IMR-90 (cell line): ENCODE measurements at regions not wholly inside any gene's neighbourhood (a gene's known extent, or its start where the extent isn't known, plus 50 kb on each side); places are given as distances from the start of the nearest gene placed in this dataset.

ENCODE experiments used
- ATAC-seq: fragments of 200-7000 bp; cut with Tn5 transposase; 2 replicates; pipeline ENCODE4 v1.9.1; 2020; ENCODE audit warnings: low read depth, mild to moderate bottlenecking, moderate library complexity
- BruUV-seq: library from RNA; stranded (reverse); fragments of 400-500 nt; replicated peaks from 2 replicates; lab custom pipeline; 2021; lab: Mats Ljungman, UMichigan
- CTCF ChIA-PET: fragments of 300-600 bp; formaldehyde crosslinking; extraction: SDS; loops from one replicate; lab custom pipeline; 2021; ENCODE audit warnings: antibody characterized with exemption; lab: Yijun Ruan, JAX
- POLR2A ChIA-PET: fragments of 300-600 bp; sonication (Branson Sonifier 250); formaldehyde crosslinking; loops from one replicate; lab custom pipeline; 2022; ENCODE audit warnings: antibody characterized with exemption; ENCODE audit not compliant: unreplicated experiment; lab: Charles Lee
- DNase-seq: peaks from one replicate; pipeline ENCODE4 v3.0.0; 2013
- H2AFZ ChIP-seq: replicated peaks from 2 replicates; pipeline ENCODE3; 2013; ENCODE audit warnings: low read length, mild to moderate bottlenecking; ENCODE audit not compliant: poor library complexity
- H2AK5ac ChIP-seq: 2 replicates; pipeline ENCODE4 v1.6.1; 2013; ENCODE audit warnings: low read depth, low read length, inconsistent platforms
- H2AK9ac ChIP-seq: replicated peaks from 2 replicates; pipeline ENCODE3; 2013; ENCODE audit warnings: mild to moderate bottlenecking, low read depth, low read length, moderate library complexity; ENCODE audit not compliant: poor library complexity
- H2BK120ac ChIP-seq: 2 replicates; pipeline ENCODE4 v1.6.1; 2013; ENCODE audit warnings: low read depth, low read length, inconsistent platforms
- H2BK15ac ChIP-seq: 3 replicates; pipeline ENCODE4 v1.6.1; 2013; ENCODE audit warnings: low read depth, low read length, inconsistent platforms
- H2BK20ac ChIP-seq: 2 replicates; pipeline ENCODE4 v1.6.1; 2013; ENCODE audit warnings: low read depth, mild to moderate bottlenecking, inconsistent platforms, low read length, moderate library complexity
- H2BK5ac ChIP-seq: 2 replicates; pipeline ENCODE4 v1.6.1; 2013; ENCODE audit warnings: mild to moderate bottlenecking, low read depth, low read length, inconsistent platforms; ENCODE audit not compliant: poor library complexity, severe bottlenecking
- H3K14ac ChIP-seq: replicated peaks from 2 replicates; pipeline ENCODE4 v1.6.1; 2013; ENCODE audit warnings: low read depth, low read length, inconsistent platforms
- H3K18ac ChIP-seq: 2 replicates; pipeline ENCODE4 v1.6.1; 2013; ENCODE audit warnings: low read depth, low read length, control low read depth
- H3K23ac ChIP-seq: 2 replicates; pipeline ENCODE4 v1.6.1; 2013; ENCODE audit warnings: low read depth, low read length, inconsistent platforms
- H3K27ac ChIP-seq: 2 replicates; pipeline ENCODE4 v1.5.1; 2013; ENCODE audit warnings: mild to moderate bottlenecking, control low read depth, low read length; ENCODE audit not compliant: insufficient read depth
- H3K27me3 ChIP-seq: 2 replicates; pipeline ENCODE4 v1.6.1; 2013; ENCODE audit warnings: low read length; ENCODE audit not compliant: control insufficient read depth, insufficient read depth
- H3K36me3 ChIP-seq: 2 replicates; pipeline ENCODE4 v1.6.1; 2013; ENCODE audit warnings: low read length, mixed read lengths; ENCODE audit not compliant: control insufficient read depth, insufficient read depth
- H3K4ac ChIP-seq: 2 replicates; pipeline ENCODE4 v1.6.1; 2013; ENCODE audit warnings: low read depth, low read length, inconsistent platforms
- H3K4me1 ChIP-seq: 2 replicates; pipeline ENCODE4 v1.6.1; 2013; ENCODE audit warnings: low read length, mixed read lengths; ENCODE audit not compliant: control insufficient read depth, insufficient read depth
- H3K4me2 ChIP-seq: 2 replicates; pipeline ENCODE4 v1.6.1; 2013; ENCODE audit warnings: low read depth, mild to moderate bottlenecking, control low read depth, low read length, moderate library complexity
- H3K4me3 ChIP-seq: 2 replicates; pipeline ENCODE4 v1.5.1; 2013; ENCODE audit warnings: low read depth, mild to moderate bottlenecking, control low read depth, low read length, moderate library complexity; ENCODE audit not compliant: insufficient read depth
- H3K56ac ChIP-seq: 2 replicates; pipeline ENCODE4 v1.6.1; 2013; ENCODE audit warnings: low read length, inconsistent platforms; ENCODE audit not compliant: insufficient read depth; ENCODE audit errors: extremely low read depth
- H3K79me1 ChIP-seq, 2 experiments: 2 replicates each; pipeline ENCODE4 v1.6.1; 2013; ENCODE audit warnings: low read length in 2 of 2, inconsistent platforms in 1 of 2, low read depth in 1 of 2
- H3K9ac ChIP-seq: 2 replicates; pipeline ENCODE4 v1.6.1; 2013; ENCODE audit warnings: low read depth, low read length, control low read depth
- H3K9me1 ChIP-seq: 2 replicates; pipeline ENCODE4 v1.6.1; 2013; ENCODE audit warnings: low read length, inconsistent platforms; ENCODE audit not compliant: insufficient read depth
- H3K9me3 ChIP-seq: 2 replicates; pipeline ENCODE4 v1.6.1; 2013; ENCODE audit warnings: low read length; ENCODE audit not compliant: control insufficient read depth, insufficient read depth
- H4K20me1 ChIP-seq: 2 replicates; pipeline ENCODE4 v1.6.1; 2013; ENCODE audit warnings: low read length, inconsistent platforms; ENCODE audit not compliant: insufficient read depth
- H4K5ac ChIP-seq: 2 replicates; pipeline ENCODE4 v1.6.1; 2013; ENCODE audit warnings: mild to moderate bottlenecking, low read depth, low read length, control low read depth
- H4K8ac ChIP-seq, 2 experiments: 2 replicates each; pipeline ENCODE4 v1.6.1; 2013; ENCODE audit warnings: low read depth in 2 of 2, low read length in 2 of 2, control low read depth in 1 of 2, inconsistent platforms in 1 of 2
- H4K91ac ChIP-seq: 2 replicates; pipeline ENCODE4 v1.6.1; 2013; ENCODE audit warnings: low read depth, low read length, inconsistent platforms; ENCODE audit not compliant: insufficient read depth
- BHLHE40 ChIP-seq: fragments of 150-350 bp; IDR thresholded peaks from 2 replicates; pipeline ENCODE4 v1.6.1; 2016; ENCODE audit warnings: mild to moderate bottlenecking, low read depth, low read length
- CEBPB ChIP-seq: IDR thresholded peaks from 2 replicates; pipeline ENCODE4 v1.6.1; 2012; ENCODE audit warnings: low read depth, low read length, improper control_type of control experiment
- CHD1 ChIP-seq: IDR thresholded peaks from 2 replicates; pipeline ENCODE4 v1.6.1; 2012; ENCODE audit warnings: low read depth, low read length, improper control_type of control experiment
- ELK1 ChIP-seq: fragments of 150-350 bp; IDR thresholded peaks from 2 replicates; pipeline ENCODE4 v1.6.1; 2016; ENCODE audit warnings: low read depth, mild to moderate bottlenecking, low read length, moderate library complexity, borderline replicate concordance
- FOS ChIP-seq: fragments of 150-350 bp; IDR thresholded peaks from 2 replicates; pipeline ENCODE4 v1.6.1; 2016; ENCODE audit warnings: low read depth, low read length
- MAFK ChIP-seq: IDR thresholded peaks from 2 replicates; pipeline ENCODE4 v1.6.1; 2012; ENCODE audit warnings: low read depth, low read length, improper control_type of control experiment
- MAZ ChIP-seq: IDR thresholded peaks from 2 replicates; pipeline ENCODE4 v1.6.1; 2012; ENCODE audit warnings: low read depth, mild to moderate bottlenecking, low read length, improper control_type of control experiment, moderate library complexity, borderline replicate concordance
- NFE2L2 ChIP-seq: fragments of 150-350 bp; IDR thresholded peaks from 2 replicates; pipeline ENCODE4 v1.6.1; 2016; ENCODE audit warnings: low read depth, mild to moderate bottlenecking, low read length
- POLR2A ChIP-seq: IDR thresholded peaks from 2 replicates; pipeline ENCODE4 v1.6.1; 2012; ENCODE audit warnings: mild to moderate bottlenecking, low read depth, low read length
- RAD21 ChIP-seq: IDR thresholded peaks from 2 replicates; pipeline ENCODE4 v1.6.1; 2012; ENCODE audit warnings: low read length, improper control_type of control experiment
- RCOR1 ChIP-seq: IDR thresholded peaks from 2 replicates; pipeline ENCODE4 v1.6.1; 2012; ENCODE audit warnings: mild to moderate bottlenecking, low read length, improper control_type of control experiment; ENCODE audit not compliant: insufficient replicate concordance
- RFX5 ChIP-seq: IDR thresholded peaks from 2 replicates; pipeline ENCODE4 v1.8.0; 2012; ENCODE audit warnings: low read depth, mild to moderate bottlenecking, low read length, moderate library complexity
- SMC3 ChIP-seq: fragments of 150-350 bp; IDR thresholded peaks from 2 replicates; pipeline ENCODE4 v1.6.1; 2016; ENCODE audit warnings: low read depth, mild to moderate bottlenecking, antibody characterized with exemption, low read length, moderate library complexity
- USF2 ChIP-seq: fragments of 150-350 bp; IDR thresholded peaks from 2 replicates; pipeline ENCODE4 v1.6.1; 2017; ENCODE audit warnings: mild to moderate bottlenecking, antibody characterized with exemption, low read length, low read depth
- WGBS, 2 experiments: methylation state at CpG; one replicate each; pipeline versions ENCODE4 v1.1.5 to v1.1.7; 2013; ENCODE audit warnings: missing lambda C conversion rate in 2 of 2; ENCODE audit not compliant: insufficient read length in 1 of 2; ENCODE audit errors: extremely low coverage in 2 of 2; 5-methylcytosine and 5-hydroxymethylcytosine counted together
- dilution Hi-C: fragments of 300-500 bp; cut with HindIII; formaldehyde crosslinking; loops from one replicate; pipeline ENCODE4 v1.14.3; 2018; ENCODE audit warnings: low sequenced_read_pairs; ENCODE audit not compliant: unreplicated experiment
- in situ Hi-C: fragments of 300-500 bp; cut with MboI; formaldehyde crosslinking; loops from 3 replicates; pipeline ENCODE4 v1.14.3; 2019; ENCODE audit warnings: low sequenced_read_pairs, inconsistent platforms, mixed read lengths
- intact Hi-C: fragments of 100-400 bp; cut with micrococcal nuclease; formaldehyde crosslinking; loops from 2 replicates; pipeline ENCODE4 v1.10.0; 2022
- TF ChIP-seq, protein P1 (sequence below): conservative IDR thresholded peaks from 2 replicates; pipeline ENCODE4 v1.5.1; 2012; ENCODE audit warnings: mild to moderate bottlenecking, low read depth, low read length, improper control_type of control experiment

DNA sequence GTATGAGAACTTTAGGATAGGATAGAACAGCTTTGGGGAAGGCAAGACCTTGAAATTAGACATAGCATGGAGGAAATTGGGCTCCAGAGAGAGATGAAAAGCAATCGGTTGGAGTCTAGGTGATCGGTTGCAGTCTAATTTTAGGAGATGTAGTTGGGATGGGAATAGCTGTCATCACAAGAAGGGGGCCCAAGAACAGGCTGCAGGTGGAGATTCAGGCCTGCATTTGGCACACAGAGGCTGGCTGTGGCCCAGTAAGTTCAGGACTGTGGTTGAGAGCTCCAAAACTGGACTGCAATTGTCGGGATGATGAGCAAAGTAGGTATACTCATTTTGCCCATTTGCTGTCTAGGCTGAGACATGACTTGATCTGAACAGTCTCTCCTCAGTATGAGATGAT lies 301.3 kb upstream of the B3GALT2 start:
- H4K20me1 ChIP-seq = no peaks in the 10 kb centered on the region
- in situ Hi-C loops = no loop called here

More for the DNA sequence above, 301.3 kb upstream of the B3GALT2 start:
- Histone ChIP-seq H3K9me3 (no peaks in the 10 kb centered on the region), H3K18ac (no peak overlapping the region), H3K36me3 (no peaks in the 10 kb centered on the region), H3K4me3 (no peak overlapping the region), H2BK5ac (no peak overlapping the region), H4K5ac (no peak overlapping the region), H2AFZ (peak overlapping the region; percentile 34), H4K8ac (no peak overlapping the region), H2AK9ac (no peak overlapping the region), H3K56ac (no peak overlapping the region), H3K27ac (no peak overlapping the region), H4K91ac (no peak overlapping the region), H3K23ac (no peak overlapping the region), H3K14ac (no peak overlapping the region), H2BK120ac (no peak overlapping the region), H3K27me3 (no peaks in the 10 kb centered on the region), H3K9me1 (no peaks in the 10 kb centered on the region), H3K9ac (no peak overlapping the region), H3K4me1 (peaks cover 3% of the 10 kb centered on the region), H3K4ac (no peak overlapping the region), H2BK20ac (no peak overlapping the region; the same call in 1 of the 2 replicates), H2BK15ac (no peak overlapping the region), H3K79me1 (no peaks in the 10 kb centered on the region), H2AK5ac (no peak overlapping the region), H3K4me2 (no peak overlapping the region)
- ATAC-seq = no peak
- intact Hi-C loops (no loop called here), dilution Hi-C loops (no loop called here)
- no peak for TF ChIP-seq RAD21
- TF ChIP-seq CEBPB = no peak
- no peak for TF ChIP-seq USF2
- TF ChIP-seq, protein P1, sequence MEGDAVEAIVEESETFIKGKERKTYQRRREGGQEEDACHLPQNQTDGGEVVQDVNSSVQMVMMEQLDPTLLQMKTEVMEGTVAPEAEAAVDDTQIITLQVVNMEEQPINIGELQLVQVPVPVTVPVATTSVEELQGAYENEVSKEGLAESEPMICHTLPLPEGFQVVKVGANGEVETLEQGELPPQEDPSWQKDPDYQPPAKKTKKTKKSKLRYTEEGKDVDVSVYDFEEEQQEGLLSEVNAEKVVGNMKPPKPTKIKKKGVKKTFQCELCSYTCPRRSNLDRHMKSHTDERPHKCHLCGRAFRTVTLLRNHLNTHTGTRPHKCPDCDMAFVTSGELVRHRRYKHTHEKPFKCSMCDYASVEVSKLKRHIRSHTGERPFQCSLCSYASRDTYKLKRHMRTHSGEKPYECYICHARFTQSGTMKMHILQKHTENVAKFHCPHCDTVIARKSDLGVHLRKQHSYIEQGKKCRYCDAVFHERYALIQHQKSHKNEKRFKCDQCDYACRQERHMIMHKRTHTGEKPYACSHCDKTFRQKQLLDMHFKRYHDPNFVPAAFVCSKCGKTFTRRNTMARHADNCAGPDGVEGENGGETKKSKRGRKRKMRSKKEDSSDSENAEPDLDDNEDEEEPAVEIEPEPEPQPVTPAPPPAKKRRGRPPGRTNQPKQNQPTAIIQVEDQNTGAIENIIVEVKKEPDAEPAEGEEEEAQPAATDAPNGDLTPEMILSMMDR = no peak
- no peak for TF ChIP-seq MAFK
- no peak for TF ChIP-seq RCOR1
- no peak for TF ChIP-seq POLR2A
- TF ChIP-seq MAZ = no peak
- no peak for TF ChIP-seq BHLHE40
- no peak for TF ChIP-seq FOS
- TF ChIP-seq ELK1 = no peak
- TF ChIP-seq CHD1 = no peak
- no peak for TF ChIP-seq RFX5
- no peak for TF ChIP-seq NFE2L2
- TF ChIP-seq SMC3 = no peak
- CTCF ChIA-PET = no interaction called here
- POLR2A ChIA-PET = no interaction called here
- BruUV-seq = no TSS peak
- DNase-seq = no peak
- WGBS, 2 experiments = 100% methylated on average over 1 of the region's 3 CpGs; no CpG with 5 or more reads in 1 of the 2 experiments
